Omental fat pad (tissue), 3 donors: ENCODE measurements at regions not wholly inside any gene's neighbourhood (a gene's known extent, or its start where the extent isn't known, plus 50 kb on each side); places are given as distances from the start of the nearest gene placed in this dataset.

Experiments
- ATAC-seq: fragments of 150-250 bp; one replicate; pipeline ENCODE4 v1.9.1; 2016; ENCODE audit warnings: mild to moderate bottlenecking, moderate library complexity; ENCODE audit not compliant: low FRiP score
- DNase-seq: peaks from one replicate; pipeline ENCODE4 v3.0.0-alpha.2; 2019; ENCODE audit warnings: low spot score
- CTCF ChIP-seq, 3 donors: fragments of 450-650 bp; IDR thresholded peaks; one replicate each; pipeline ENCODE4 v1.5.1; 2016 to 2017; ENCODE audit warnings: antibody characterized with exemption in 3 of 3, mild to moderate bottlenecking in 3 of 3, moderate library complexity in 2 of 3

- no peak for DNase-seq
These were observed 545.3 kb downstream of the GBE1 start for GRCh38 chr3:81216192-81216591.

GRCh38 chr3:81214631-81215030 lies 546.8 kb downstream of the GBE1 start:
- no peak for ATAC-seq
- no peak for TF ChIP-seq CTCF (IDR thresholded peaks at IDR 0.05)
- DNase-seq, result no peak

More at GRCh38 chr3:81216192-81216591, 545.3 kb downstream of the GBE1 start:
- ATAC-seq, result peak; percentile 32
- no peak for TF ChIP-seq CTCF (IDR thresholded peaks at IDR 0.05)

GRCh38 chr3:81199587-81199986 lies 561.9 kb downstream of the GBE1 start:
- no peak for DNase-seq
- ATAC-seq, result no peak
- no peak for TF ChIP-seq CTCF (IDR thresholded peaks at IDR 0.05)

- no peak for ATAC-seq
- DNase-seq, result no peak
- no peak for TF ChIP-seq CTCF (IDR thresholded peaks at IDR 0.05)
These were observed 562.7 kb downstream of the GBE1 start for GRCh38 chr3:81198756-81199155.

GRCh38 chr3:81198216-81198615 lies 563.2 kb downstream of the GBE1 start:
- DNase-seq (no peak), ATAC-seq (no peak)
- TF ChIP-seq CTCF (IDR thresholded peaks at IDR 0.05), result no peak

GRCh38 chr3:81197386-81197785 lies 564.1 kb downstream of the GBE1 start:
- ATAC-seq, result no peak
- TF ChIP-seq CTCF (IDR thresholded peaks at IDR 0.05), result no peak
- no peak for DNase-seq

GRCh38 chr3:81195478-81195877 lies 566.0 kb downstream of the GBE1 start:
- ATAC-seq (no peak), DNase-seq (no peak)
- no peak for TF ChIP-seq CTCF (IDR thresholded peaks at IDR 0.05)
